Motor neuron (in vitro differentiated cells): ENCODE measurements at regions not wholly inside any gene's neighbourhood (a gene's known extent, or its start where the extent isn't known, plus 50 kb on each side); places are given as distances from the start of the nearest gene placed in this dataset.
"Not testable (repeated sequence)": the region's sequence is repeated elsewhere in the genome, so short reads cannot be mapped to it uniquely, and the experiment has no call there.

Experiments
- ATAC-seq, 8 experiments: fragments of 200-7000 bp; cut with Tn5 transposase; replicated peaks in 6 of 8; 2 replicates each; pipeline ENCODE4 v1.8.0; 2021; ENCODE audit warnings: mild to moderate bottlenecking in 8 of 8, moderate library complexity in 8 of 8
- H3K27ac ChIP-seq, 2 donors: fragments of 250-450 bp; sonication (Bioruptor Pico); 2 replicates each; pipeline ENCODE4 v1.9.0; 2021; ENCODE audit warnings: antibody characterized with exemption in 2 of 2, mild to moderate bottlenecking in 2 of 2, moderate library complexity in 1 of 2
- H3K4me1 ChIP-seq, 2 donors: fragments of 250-450 bp; sonication (Bioruptor Pico); replicated peaks in 1 of 2; 2 replicates each; pipeline ENCODE4 v1.6.1; 2021; ENCODE audit warnings: antibody characterized with exemption in 2 of 2, mild to moderate bottlenecking in 2 of 2, moderate library complexity in 1 of 2
- H3K4me3 ChIP-seq, 5 donors: fragments of 250-450 bp; sonication (Bioruptor Pico); 2 replicates each; pipeline ENCODE4 v1.9.0; 2021; ENCODE audit warnings: antibody characterized with exemption in 5 of 5, mild to moderate bottlenecking in 5 of 5, moderate library complexity in 4 of 5
- WGBS, 10 experiments: fragments of 450-650 bp; shearing (Covaris generic); methylation state at CpG; one replicate each; pipeline ENCODE4 v1.0.0; 2022; 5-methylcytosine and 5-hydroxymethylcytosine counted together
- in situ Hi-C, 9 experiments: fragments of 400-800 bp; cut with MboI; loops; one replicate each; pipeline ENCODE4 v1.15.0; 2021; ENCODE audit warnings: low sequenced_read_pairs in 9 of 9, low pct_unique_long_range_greater_than_20kb in 2 of 9; ENCODE audit not compliant: unreplicated experiment in 9 of 9

DNA sequence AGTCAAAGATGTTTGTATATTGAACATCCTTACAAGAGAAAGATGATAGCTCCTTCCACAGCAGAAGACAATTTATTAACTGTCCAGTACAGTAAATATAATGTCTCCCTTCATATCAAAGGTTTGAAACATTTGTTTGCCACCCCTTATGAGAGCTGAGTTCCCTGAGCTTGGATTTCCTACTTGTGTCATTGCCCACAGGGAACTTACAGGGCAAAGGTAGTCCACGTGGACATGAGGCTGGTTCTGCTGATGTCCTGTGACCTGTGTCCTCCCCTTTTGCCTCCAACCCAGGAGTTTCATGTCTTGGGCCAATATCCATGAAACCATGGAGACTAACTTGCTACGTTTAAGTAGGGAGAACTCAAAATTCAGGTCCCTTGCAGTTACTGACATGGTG lies 66.4 kb upstream of the SRRM3 start:
- H3K4me1 ChIP-seq, ATAC-seq, H3K4me3 ChIP-seq, in situ Hi-C loops, H3K27ac ChIP-seq: not testable (repeated sequence)
- 11 to 67% (median 33%) methylated on average over 1 to 2 of the region's 2 CpGs; no CpG with 5 or more reads in 3 of the 10 experiments for WGBS, 10 experiments

DNA sequence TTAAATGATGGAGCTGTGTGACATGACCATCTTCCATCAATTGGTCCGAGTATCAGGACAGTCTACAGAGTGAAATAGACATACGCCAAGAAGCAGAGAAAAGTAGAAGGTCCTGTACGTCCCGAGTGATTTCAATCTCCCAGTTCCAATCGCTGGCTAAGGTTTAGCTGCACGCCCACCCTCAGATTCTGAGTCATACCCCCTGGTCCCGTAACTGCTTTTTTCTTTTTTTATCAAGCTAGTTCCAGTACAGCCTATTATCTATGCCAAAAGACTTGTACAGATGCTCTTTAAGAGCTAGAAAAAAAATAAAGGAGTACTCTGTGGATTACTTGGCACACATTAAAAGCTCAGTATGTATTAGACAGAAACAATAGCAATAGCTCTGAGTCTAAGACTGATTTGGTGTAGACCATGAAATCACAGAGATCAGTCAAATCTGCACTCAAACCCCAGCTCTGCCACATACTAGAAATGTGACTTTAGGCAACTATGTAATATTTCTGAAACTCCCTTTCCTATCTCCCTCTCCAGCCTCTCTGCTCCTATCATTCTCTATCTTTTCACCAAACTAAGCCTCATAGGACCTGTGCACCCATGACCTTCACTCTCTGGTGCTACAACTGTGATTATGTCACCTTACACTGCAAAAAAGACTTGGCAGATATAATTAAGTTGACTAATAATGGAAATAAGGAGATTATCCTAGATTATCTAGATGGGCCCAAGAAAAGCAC lies 63.0 kb upstream of the SRRM3 start:
- H3K4me1 ChIP-seq, H3K4me3 ChIP-seq, H3K27ac ChIP-seq, ATAC-seq, in situ Hi-C loops: not testable (repeated sequence)
- 25 to 94% (median 71%) methylated on average over 1 to 6 of the region's 7 CpGs; no CpG with 5 or more reads in 2 of the 10 experiments for WGBS, 10 experiments

DNA sequence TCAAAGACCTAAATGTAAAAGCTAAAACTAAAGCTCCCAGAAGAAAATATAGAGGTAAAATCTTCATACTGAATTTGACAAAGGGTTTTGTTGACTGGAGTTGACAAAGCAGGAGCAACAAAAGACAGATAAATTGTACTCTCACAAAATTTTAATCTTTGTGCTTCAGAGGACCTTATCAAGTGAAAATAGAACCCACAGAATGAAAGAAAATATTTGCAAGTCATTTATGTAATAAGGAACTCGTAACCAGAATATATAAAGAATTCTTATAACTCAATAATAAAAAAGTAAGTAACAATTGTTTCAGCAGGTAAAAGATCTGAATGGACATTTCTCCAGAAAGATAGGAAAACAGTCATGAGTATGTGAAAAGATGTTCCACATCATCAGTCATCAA lies 62.0 kb upstream of the SRRM3 start:
- ATAC-seq = no peak
- Histone ChIP-seq H3K4me3 (no peak overlapping the region), H3K27ac (no peak overlapping the region), H3K4me1 (no peaks in the 10 kb centered on the region)
- in situ Hi-C loops = no loop called here
- 18 to 100% (median 75%) methylated on average over 1 of the region's 1 CpG for WGBS, 10 experiments

DNA sequence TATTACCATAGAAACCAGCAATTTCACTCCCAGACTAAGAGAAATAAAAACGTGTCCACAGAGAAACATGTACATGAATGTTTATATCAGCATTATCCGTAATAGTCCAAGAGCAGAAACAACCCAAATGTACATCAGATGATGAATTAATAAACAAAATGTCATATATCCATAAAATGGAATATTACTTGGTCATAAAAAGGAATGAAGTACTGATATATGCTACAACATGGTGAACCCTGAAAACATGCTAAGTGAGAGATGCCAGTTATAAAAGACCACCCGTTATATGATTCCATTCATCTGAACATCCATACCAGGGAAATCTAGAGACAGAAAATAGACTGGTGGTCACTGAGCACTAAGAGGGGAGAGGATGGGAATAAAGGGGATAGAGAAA lies 61.4 kb upstream of the SRRM3 start:
- ATAC-seq, in situ Hi-C loops, H3K27ac ChIP-seq, H3K4me3 ChIP-seq, H3K4me1 ChIP-seq: not testable (repeated sequence)
- WGBS, 10 experiments = 6 to 83% (median 61%) methylated on average over 1 to 3 of the region's 3 CpGs; no CpG with 5 or more reads in 2 of the 10 experiments

DNA sequence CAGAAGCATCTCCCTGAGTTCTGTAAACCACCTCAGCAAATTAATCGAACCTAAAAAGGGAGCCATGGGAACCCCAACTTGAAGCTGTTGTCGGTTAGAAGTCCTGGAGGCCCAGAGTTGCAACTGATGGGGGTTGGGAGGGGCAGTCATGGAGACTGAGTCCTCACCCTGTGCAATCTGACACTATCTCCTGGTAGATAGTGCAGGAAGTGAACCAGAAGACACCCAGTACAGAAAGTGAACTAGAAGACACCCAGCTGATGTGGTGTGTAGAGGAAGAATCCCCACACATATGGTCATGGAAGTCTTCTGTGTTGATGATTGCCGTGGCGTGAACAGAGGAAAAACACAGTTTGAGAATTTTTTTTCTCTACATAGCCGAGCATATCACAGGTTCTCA lies 58.8 kb upstream of the SRRM3 start:
- ATAC-seq = no peak
- in situ Hi-C loops = no loop called here
- no peaks in the 10 kb centered on the region for H3K4me1 ChIP-seq
- no peak overlapping the region for H3K4me3 ChIP-seq
- no peak overlapping the region for H3K27ac ChIP-seq
- 47 to 100% (median 70%) methylated on average over 1 to 5 of the region's 5 CpGs; no CpG with 5 or more reads in 3 of the 10 experiments for WGBS, 10 experiments

DNA sequence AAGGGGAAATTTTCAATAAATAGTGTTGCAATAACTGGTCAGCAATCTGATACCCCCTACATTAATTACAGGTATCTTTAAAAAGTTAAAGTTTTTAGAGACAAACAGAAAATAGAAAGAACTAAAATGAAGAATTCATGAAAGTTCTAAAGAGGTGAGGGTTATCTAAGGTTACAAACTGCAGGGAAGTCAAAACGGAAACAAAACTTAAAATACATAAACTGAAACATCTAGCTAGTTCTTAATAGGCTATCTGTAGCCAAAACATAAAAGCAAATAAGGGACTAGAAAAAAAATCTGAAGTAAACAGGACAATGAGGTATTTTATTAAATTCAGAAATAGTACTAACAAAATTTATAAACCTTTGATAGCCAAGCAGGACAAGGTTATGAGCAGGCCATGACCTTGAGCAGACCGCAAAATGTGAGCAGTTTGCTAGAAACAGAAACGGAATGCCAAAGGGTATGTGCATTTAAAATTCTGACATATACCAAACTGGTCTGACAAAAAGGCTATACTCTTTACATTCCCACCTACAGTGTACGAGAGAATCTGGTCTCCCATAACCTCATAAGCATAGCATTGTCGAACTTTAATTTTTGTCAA lies 56.9 kb upstream of the SRRM3 start:
- 35 to 100% (median 79%) methylated on average over 1 to 5 of the region's 5 CpGs; no CpG with 5 or more reads in 1 of the 10 experiments for WGBS, 10 experiments
- H3K4me3 ChIP-seq, H3K4me1 ChIP-seq, H3K27ac ChIP-seq, in situ Hi-C loops: not testable (repeated sequence)
- ATAC-seq = peak in 1 of 8 experiments; percentile 44

DNA sequence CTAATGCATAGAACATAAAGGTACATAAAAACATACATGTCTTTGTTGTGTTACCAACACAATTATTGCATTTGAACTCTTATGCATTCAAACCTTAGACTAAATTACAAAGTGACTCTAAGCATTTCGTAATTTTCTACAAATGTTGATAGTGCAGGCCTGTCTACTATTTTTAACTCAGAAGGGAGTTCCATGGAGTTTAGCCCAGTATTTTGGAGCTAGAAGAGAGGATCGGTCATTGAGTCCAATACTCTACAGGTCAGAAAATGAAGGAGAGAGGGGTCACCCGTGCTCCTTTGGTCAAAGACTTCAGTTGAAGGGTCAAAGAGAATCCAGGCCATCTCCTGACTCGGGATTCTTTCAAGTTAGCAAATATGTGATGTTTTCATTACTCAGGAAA lies 55.3 kb upstream of the SRRM3 start:
- ATAC-seq = no peak
- Histone ChIP-seq H3K27ac (no peak overlapping the region), H3K4me3 (no peak overlapping the region), H3K4me1 (no peaks in the 10 kb centered on the region)
- in situ Hi-C loops = no loop called here
- WGBS, 10 experiments = 37 to 100% (median 73%) methylated on average over 1 to 4 of the region's 4 CpGs; no CpG with 5 or more reads in 2 of the 10 experiments

GRCh38 chr7:76148947-76149346 lies 52.7 kb upstream of the SRRM3 start:
- H3K27ac ChIP-seq, in situ Hi-C loops, H3K4me1 ChIP-seq, ATAC-seq, H3K4me3 ChIP-seq: not testable (repeated sequence)
- WGBS, 10 experiments = 40 to 95% (median 85%) methylated on average over 1 to 3 of the region's 3 CpGs; no CpG with 5 or more reads in 2 of the 10 experiments

GRCh38 chr7:76149847-76150691 lies 51.6 kb upstream of the SRRM3 start:
- WGBS, 10 experiments = 44 to 100% (median 92%) methylated on average over 1 to 11 of the region's 53 CpGs; no CpG with 5 or more reads in 1 of the 10 experiments
- no peak overlapping the region for H3K4me3 ChIP-seq

More at GRCh38 chr7:76149847-76150691, 51.6 kb upstream of the SRRM3 start:
- in situ Hi-C loops = no loop called here
- Histone ChIP-seq H3K27ac (no peak overlapping the region), H3K4me1 (no peaks in the 10 kb centered on the region)
- ATAC-seq = no peak
